IPS DF 4.7 (cell line): ENCODE measurements at regions not wholly inside any gene's neighbourhood (a gene's known extent, or its start where the extent isn't known, plus 50 kb on each side); places are given as distances from the start of the nearest gene placed in this dataset.

Experiments
- DNase-seq: peaks from one replicate; pipeline ENCODE4 v3.0.0-alpha.2; 2013; ENCODE audit warnings: low spot score; ENCODE audit errors: extremely low read depth

GRCh38 chr6:145423936-145424335 lies 311.4 kb downstream of the EPM2A start:
- no peak for DNase-seq

GRCh38 chr6:145427232-145427631 lies 308.1 kb downstream of the EPM2A start:
- no peak for DNase-seq

GRCh38 chr6:145428706-145429105 lies 306.6 kb downstream of the EPM2A start:
- no peak for DNase-seq

- DNase-seq: no peak
Observed at GRCh38 chr6:145442110-145442509, 293.2 kb downstream of the EPM2A start.

GRCh38 chr6:145445674-145446073 lies 289.6 kb downstream of the EPM2A start:
- DNase-seq: no peak

GRCh38 chr6:145451029-145451428 lies 284.3 kb downstream of the EPM2A start:
- no peak for DNase-seq

GRCh38 chr6:145453376-145453775 lies 281.9 kb downstream of the EPM2A start:
- no peak for DNase-seq

- DNase-seq: no peak
Observed at GRCh38 chr6:145454006-145454405, 281.3 kb downstream of the EPM2A start.

- DNase-seq: no peak
Observed at GRCh38 chr6:145457556-145457955, 277.8 kb downstream of the EPM2A start.

GRCh38 chr6:145468534-145468933 lies 266.8 kb downstream of the EPM2A start:
- no peak for DNase-seq

GRCh38 chr6:145469021-145469420 lies 266.3 kb downstream of the EPM2A start:
- DNase-seq: no peak

GRCh38 chr6:145475794-145476396 lies 259.4 kb downstream of the EPM2A start:
- DNase-seq: no peak

- DNase-seq: no peak
Observed at GRCh38 chr6:145480024-145480423, 255.3 kb downstream of the EPM2A start.

GRCh38 chr6:145483191-145483996 lies 251.9 kb downstream of the EPM2A start:
- DNase-seq: no peak

- DNase-seq: no peak
Observed at GRCh38 chr6:145485288-145485687, 250.0 kb downstream of the EPM2A start.

- no peak for DNase-seq
Observed at GRCh38 chr6:145486306-145486705, 249.0 kb downstream of the EPM2A start.

GRCh38 chr6:145489583-145489982 lies 245.7 kb downstream of the EPM2A start:
- no peak for DNase-seq

GRCh38 chr6:145490068-145490467 lies 245.3 kb downstream of the EPM2A start:
- DNase-seq: no peak

GRCh38 chr6:145491126-145491525 lies 244.2 kb downstream of the EPM2A start:
- no peak for DNase-seq

- no peak for DNase-seq
Observed at GRCh38 chr6:145497006-145497405, 238.3 kb downstream of the EPM2A start.

- no peak for DNase-seq
Observed at GRCh38 chr6:145498425-145498824, 236.9 kb downstream of the EPM2A start.

GRCh38 chr6:145502416-145502815 lies 232.9 kb downstream of the EPM2A start:
- DNase-seq: no peak

- DNase-seq: no peak
Observed at GRCh38 chr6:145506136-145506535, 229.2 kb downstream of the EPM2A start.
